HCT116 (cell line): ENCODE measurements at regions not wholly inside any gene's neighbourhood (a gene's known extent, or its start where the extent isn't known, plus 50 kb on each side); places are given as distances from the start of the nearest gene placed in this dataset.
"Not testable (repeated sequence)": the region's sequence is repeated elsewhere in the genome, so short reads cannot be mapped to it uniquely, and the experiment has no call there.

Source experiments
- ATAC-seq: fragments of 200-7000 bp; cut with Tn5 transposase; 2 replicates; pipeline ENCODE4 v1.9.1; 2020; ENCODE audit warnings: mild to moderate bottlenecking, moderate library complexity
- BruUV-seq: library from RNA; stranded (reverse); fragments of 400-500 nt; replicated peaks from 2 replicates; lab custom pipeline; 2021; lab: Mats Ljungman, UMichigan
- CTCF ChIA-PET: fragments of 300-600 bp; sonication (Branson Sonifier 250); formaldehyde crosslinking; loops from one replicate; lab custom pipeline; 2021; ENCODE audit warnings: antibody characterized with exemption; lab: Charles Lee
- POLR2A ChIA-PET: fragments of 300-600, 350-600 bp; sonication (Branson Sonifier 250); formaldehyde crosslinking; loops from one replicate; lab custom pipeline; 2021; ENCODE audit warnings: antibody characterized with exemption; lab: Charles Lee
- RAD21 ChIA-PET, 2 experiments: fragments of 300-600 bp; sonication (Branson Sonifier 250); formaldehyde crosslinking; loops; one replicate each; lab custom pipeline; 2023; ENCODE audit warnings: low total read pairs in 2 of 2; ENCODE audit not compliant: uncharacterized antibody in 2 of 2, unreplicated experiment in 2 of 2, low non-redundant PET in 1 of 2; lab: Charles Lee
- DNase-seq: peaks from one replicate; pipeline ENCODE4 v3.0.0-alpha.2; 2010; ENCODE audit warnings: low read depth, low spot score
- H2AFZ ChIP-seq: fragments of 200-600 bp; shearing (Covaris generic), sonication (generic); 2 replicates; pipeline ENCODE4 v1.6.1; 2017; ENCODE audit warnings: low read depth, mixed run types, mixed read lengths, antibody characterized with exemption, low read length; ENCODE audit not compliant: poor library complexity, severe bottlenecking
- H3K27ac ChIP-seq: 2 replicates; pipeline ENCODE4 v1.5.1; 2012; ENCODE audit warnings: low read depth, low read length
- H3K27me3 ChIP-seq: fragments of 200-600 bp; sonication (generic); 2 replicates; pipeline ENCODE4 v1.6.1; 2016; ENCODE audit warnings: mixed run types, low read length, mixed read lengths; ENCODE audit not compliant: insufficient read depth
- H3K36me3 ChIP-seq, 2 experiments: fragments of 200-500 bp in 1 of 2; fragments of 200-600 bp in 1 of 2; sonication (Bioruptor generic) in 1 of 2; sonication (generic) in 1 of 2; 2 replicates each; pipeline versions ENCODE4 v1.5.1 to v1.6.1; 2014 to 2016; ENCODE audit warnings: low read length in 2 of 2, inconsistent platforms in 1 of 2, mixed read lengths in 1 of 2, mixed run types in 1 of 2; ENCODE audit not compliant: insufficient read depth in 2 of 2, control insufficient read depth in 1 of 2
- H3K4me1 ChIP-seq, 2 experiments: fragments of 200-600 bp in 1 of 2; sonication (generic) in 1 of 2; 2 replicates each; pipeline versions ENCODE4 v1.5.1 to v1.6.1; 2012 to 2017; ENCODE audit warnings: low read length in 2 of 2, inconsistent platforms in 1 of 2, mild to moderate bottlenecking in 1 of 2, mixed read lengths in 1 of 2, mixed run types in 1 of 2, moderate library complexity in 1 of 2; ENCODE audit not compliant: insufficient read depth in 2 of 2, control insufficient read depth in 1 of 2
- H3K4me2 ChIP-seq: fragments of 200-600 bp; sonication (generic); 2 replicates; pipeline ENCODE4 v1.6.1; 2017; ENCODE audit warnings: mixed run types, low read length, mixed read lengths
- H3K4me3 ChIP-seq, 2 experiments: fragments of 200-600 bp in 1 of 2; sonication (generic) in 1 of 2; replicated peaks in 1 of 2; 2 replicates each; pipeline ENCODE4 v1.5.1; 2011 to 2016; ENCODE audit warnings: low read length in 2 of 2, control low read depth in 1 of 2, low read depth in 1 of 2, mild to moderate bottlenecking in 1 of 2, mixed read lengths in 1 of 2, mixed run types in 1 of 2
- H3K79me2 ChIP-seq: fragments of 200-600 bp; sonication (generic); 2 replicates; pipeline ENCODE4 v1.6.1; 2017; ENCODE audit warnings: mild to moderate bottlenecking, mixed run types, low read length, moderate library complexity, mixed read lengths; ENCODE audit not compliant: insufficient read depth
- H3K9ac ChIP-seq: fragments of 200-600 bp; sonication (generic); 2 replicates; pipeline ENCODE4 v1.6.1; 2016; ENCODE audit warnings: low read length, mixed read lengths
- H3K9me2 ChIP-seq: fragments of 200-600 bp; sonication (generic), shearing (Covaris generic); 2 replicates; pipeline ENCODE4 v1.6.1; 2017; ENCODE audit warnings: mixed run types, mild to moderate bottlenecking, moderate library complexity; ENCODE audit not compliant: insufficient read depth
- H3K9me3 ChIP-seq, 2 experiments: fragments of 200-500 bp in 1 of 2; fragments of 200-600 bp in 1 of 2; sonication (Bioruptor generic) in 1 of 2; sonication (generic) in 1 of 2; 2 replicates each; pipeline ENCODE4 v1.6.1; 2014 to 2017; ENCODE audit warnings: low read length in 2 of 2, mixed read lengths in 2 of 2, inconsistent platforms in 1 of 2, low read depth in 1 of 2, mild to moderate bottlenecking in 1 of 2, mixed run types in 1 of 2, moderate library complexity in 1 of 2; ENCODE audit not compliant: control insufficient read depth in 1 of 2, insufficient read depth in 1 of 2
- H4K20me1 ChIP-seq: fragments of 200-600 bp; sonication (generic), shearing (Covaris generic); 2 replicates; pipeline ENCODE4 v1.6.1; 2017; ENCODE audit warnings: mixed run types, mild to moderate bottlenecking, moderate library complexity; ENCODE audit not compliant: insufficient read depth
- intact Hi-C: fragments of 100-400 bp; cut with micrococcal nuclease; formaldehyde crosslinking; loops from 2 replicates; pipeline ENCODE4 v1.10.0; 2022

DNA sequence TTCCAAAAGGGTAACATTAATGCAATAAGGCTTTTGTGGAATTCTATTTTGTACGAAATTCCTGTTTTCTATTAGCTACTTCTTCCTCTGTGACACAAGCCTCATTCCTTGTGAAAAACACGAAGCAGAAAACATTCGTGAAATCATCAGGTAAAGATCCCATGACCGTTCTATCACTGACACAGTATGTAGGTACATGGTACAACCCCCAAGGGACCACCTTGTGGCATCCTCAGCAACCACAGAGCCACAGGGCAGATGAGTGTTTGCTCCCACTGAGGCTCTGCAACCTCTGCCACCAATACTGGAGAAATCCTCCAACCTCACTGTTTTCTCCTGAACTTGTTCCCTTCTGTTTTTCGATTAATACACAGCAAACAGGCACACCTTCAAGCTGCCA is 118.4 kb upstream of the SAMD11 start:
- H3K9ac ChIP-seq, H3K4me2 ChIP-seq, H4K20me1 ChIP-seq, CTCF ChIA-PET, H3K27ac ChIP-seq, RAD21 ChIA-PET, H3K36me3 ChIP-seq, H3K9me3 ChIP-seq, POLR2A ChIA-PET, H2AFZ ChIP-seq, H3K4me3 ChIP-seq, H3K79me2 ChIP-seq, H3K27me3 ChIP-seq, intact Hi-C loops, DNase-seq, H3K9me2 ChIP-seq, BruUV-seq, H3K4me1 ChIP-seq, ATAC-seq: not testable (repeated sequence)

DNA sequence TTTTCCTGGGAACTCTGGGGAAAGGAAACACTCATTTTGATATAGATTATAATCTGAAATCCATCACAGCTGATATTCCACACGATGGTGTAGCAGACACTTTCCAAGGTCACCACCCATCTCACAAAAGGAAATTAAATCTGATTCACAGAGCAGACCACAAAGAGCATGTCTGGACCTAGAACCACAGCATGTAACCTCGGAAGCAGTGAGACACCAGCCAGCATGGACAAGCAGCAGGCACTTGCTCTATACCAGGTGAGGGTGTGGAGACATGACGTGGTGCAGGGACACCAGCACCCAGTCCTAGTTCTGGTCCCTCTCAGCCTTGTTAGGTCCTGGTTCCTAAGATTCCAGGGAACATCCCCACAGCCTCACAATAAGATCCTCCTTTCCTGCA is 116.7 kb upstream of the SAMD11 start:
- BruUV-seq, H3K27me3 ChIP-seq, POLR2A ChIA-PET, H3K9me3 ChIP-seq, H3K27ac ChIP-seq, H3K79me2 ChIP-seq, H3K4me3 ChIP-seq, intact Hi-C loops, H3K4me2 ChIP-seq, H4K20me1 ChIP-seq, H3K4me1 ChIP-seq, CTCF ChIA-PET, H2AFZ ChIP-seq, DNase-seq, H3K36me3 ChIP-seq, H3K9me2 ChIP-seq, H3K9ac ChIP-seq, ATAC-seq, RAD21 ChIA-PET: not testable (repeated sequence)

DNA sequence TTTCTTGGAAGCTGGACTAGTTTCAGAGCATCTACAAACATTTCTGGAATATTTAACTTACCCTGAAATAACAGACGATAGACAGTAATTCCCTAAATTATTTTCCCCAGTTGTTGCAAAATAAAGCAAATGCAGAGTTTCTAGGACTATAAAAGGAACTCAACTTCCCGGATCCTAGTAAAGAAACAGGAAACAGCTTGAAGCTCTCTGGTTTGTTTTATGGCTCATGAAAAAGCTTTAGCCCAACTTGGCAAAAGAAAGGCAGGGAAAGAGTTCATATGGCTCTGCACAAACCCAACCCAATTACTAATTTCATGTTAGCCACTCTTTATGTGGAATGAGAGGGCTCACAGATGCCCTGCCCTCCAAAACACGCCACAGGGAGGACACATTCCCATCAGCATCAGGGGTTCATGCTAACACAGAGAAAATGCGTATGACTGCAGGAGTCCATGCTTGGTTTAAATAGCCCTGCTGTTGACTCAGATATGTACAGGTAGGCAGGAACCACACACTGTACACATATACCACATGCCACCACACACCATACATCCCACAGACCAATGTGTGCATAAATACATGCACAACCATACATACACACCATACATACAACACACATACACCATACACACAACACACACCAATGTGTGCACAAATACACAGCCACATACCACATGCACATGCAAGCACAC is 115.9 kb upstream of the SAMD11 start:
- POLR2A ChIA-PET, intact Hi-C loops, H3K4me2 ChIP-seq, H3K9ac ChIP-seq, H3K4me3 ChIP-seq, H4K20me1 ChIP-seq, H3K79me2 ChIP-seq, H2AFZ ChIP-seq, H3K27ac ChIP-seq, H3K9me2 ChIP-seq, ATAC-seq, H3K4me1 ChIP-seq, RAD21 ChIA-PET, CTCF ChIA-PET, BruUV-seq, H3K36me3 ChIP-seq, H3K9me3 ChIP-seq, H3K27me3 ChIP-seq, DNase-seq: not testable (repeated sequence)

DNA sequence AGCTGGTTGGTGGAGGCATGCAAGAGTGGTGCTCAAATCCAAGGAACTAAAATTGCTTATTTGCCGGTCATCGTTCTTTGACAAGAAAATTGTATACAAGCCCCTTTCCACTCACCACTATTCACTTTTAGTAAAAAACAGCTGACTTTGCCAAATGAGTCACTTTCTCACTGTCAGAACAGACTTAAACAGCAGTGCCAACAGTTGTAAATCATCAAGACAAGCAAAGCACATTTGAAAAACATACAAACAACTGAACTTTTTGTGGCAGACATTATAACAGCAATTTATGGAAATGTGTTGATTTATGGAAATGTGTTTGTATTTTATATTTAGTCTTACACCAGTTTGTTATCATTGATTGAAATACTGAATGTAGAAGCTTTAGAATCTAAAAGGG is 112.8 kb upstream of the SAMD11 start:
- H2AFZ ChIP-seq, H3K27ac ChIP-seq, H3K9me2 ChIP-seq, H3K9me3 ChIP-seq, intact Hi-C loops, RAD21 ChIA-PET, H3K36me3 ChIP-seq, H3K9ac ChIP-seq, H3K4me1 ChIP-seq, DNase-seq, H3K4me2 ChIP-seq, H4K20me1 ChIP-seq, H3K4me3 ChIP-seq, ATAC-seq, CTCF ChIA-PET, POLR2A ChIA-PET, BruUV-seq, H3K79me2 ChIP-seq, H3K27me3 ChIP-seq: not testable (repeated sequence)
